Smooth muscle cell (in vitro differentiated cells): ENCODE measurements at regions not wholly inside any gene's neighbourhood (a gene's known extent, or its start where the extent isn't known, plus 50 kb on each side); places are given as distances from the start of the nearest gene placed in this dataset.

ENCODE experiments used
- DNase-seq: peaks from one replicate; lab custom pipeline; 2025; ENCODE audit not compliant: unreplicated experiment; lab: John Stamatoyannopoulos, UW
- H2AFZ ChIP-seq: fragments of 200-600 bp; sonication (generic); 2 replicates; pipeline ENCODE4 v1.6.0; 2016; ENCODE audit warnings: antibody characterized with exemption, low read depth, mild to moderate bottlenecking
- H3F3A ChIP-seq: fragments of 200-600 bp; sonication (generic); 2 replicates; pipeline ENCODE4 v1.6.0; 2017; ENCODE audit warnings: antibody characterized with exemption, low read depth
- H3K27ac ChIP-seq: fragments of 200-600 bp; sonication (generic); 2 replicates; pipeline ENCODE4 v1.5.1; 2016; ENCODE audit warnings: low read depth, mild to moderate bottlenecking
- H3K27me3 ChIP-seq: fragments of 200-600 bp; sonication (generic); 2 replicates; pipeline ENCODE4 v1.6.1; 2016; ENCODE audit warnings: low read depth, mild to moderate bottlenecking
- H3K36me3 ChIP-seq: fragments of 200-600 bp; sonication (generic); 2 replicates; pipeline ENCODE4 v1.5.1; 2016; ENCODE audit warnings: low read depth
- H3K4me1 ChIP-seq: fragments of 200-600 bp; sonication (generic); 2 replicates; pipeline ENCODE4 v1.5.1; 2016; ENCODE audit warnings: low read depth
- H3K4me2 ChIP-seq: fragments of 200-600 bp; sonication (generic); 2 replicates; pipeline ENCODE4 v1.6.0; 2016; ENCODE audit warnings: mild to moderate bottlenecking
- H3K4me3 ChIP-seq: fragments of 200-600 bp; sonication (generic); 2 replicates; pipeline ENCODE4 v1.5.1; 2016; ENCODE audit warnings: mild to moderate bottlenecking
- H3K79me2 ChIP-seq: fragments of 200-600 bp; sonication (generic); 2 replicates; pipeline ENCODE4 v1.6.0; 2016; ENCODE audit warnings: low read depth, mild to moderate bottlenecking
- H3K9ac ChIP-seq: fragments of 200-600 bp; sonication (generic); 2 replicates; pipeline ENCODE4 v1.6.0; 2016; ENCODE audit warnings: low read depth
- H3K9me3 ChIP-seq: fragments of 200-600 bp; sonication (generic); replicated peaks from 2 replicates; pipeline ENCODE4 v1.5.1; 2016; ENCODE audit warnings: low read depth
- H4K20me1 ChIP-seq: fragments of 200-600 bp; sonication (generic); 2 replicates; pipeline ENCODE4 v1.6.0; 2016; ENCODE audit warnings: low read depth
- CTCF ChIP-seq: fragments of 200-600 bp; sonication (generic); IDR thresholded peaks from 2 replicates; pipeline ENCODE4 v1.5.1; 2017; ENCODE audit warnings: borderline replicate concordance, mild to moderate bottlenecking, antibody characterized with exemption; ENCODE audit not compliant: insufficient read depth, poor library complexity, severe bottlenecking
- WGBS: methylation state at CpG from one replicate; pipeline ENCODE4 v1.1.7; 2016; ENCODE audit warnings: low lambda C conversion rate; 5-methylcytosine and 5-hydroxymethylcytosine counted together

- H3K36me3 ChIP-seq: no peaks in the 10 kb centered on the region
- no peaks in the 10 kb centered on the region for H4K20me1 ChIP-seq
- no peak overlapping the region for H3K27ac ChIP-seq
- H3K79me2 ChIP-seq: no peaks in the 10 kb centered on the region
- no peaks in the 10 kb centered on the region for H3K9me3 ChIP-seq
- no peak overlapping the region for H3K4me3 ChIP-seq
- H2AFZ ChIP-seq: peak overlapping the region; percentile 50
- no peak for DNase-seq
- H3K27me3 ChIP-seq: no peaks in the 10 kb centered on the region
- H3K4me2 ChIP-seq: no peak overlapping the region
- H3K4me1 ChIP-seq: no peaks in the 10 kb centered on the region
- no peaks in the 10 kb centered on the region for H3F3A ChIP-seq
- H3K9ac ChIP-seq: no peak overlapping the region
- no peak for TF ChIP-seq CTCF
Observed at GRCh38 chr4:114093221-114093715, 113.8 kb upstream of the ARSJ start.

- no peaks in the 10 kb centered on the region for H3K27me3 ChIP-seq
- H4K20me1 ChIP-seq: no peaks in the 10 kb centered on the region
- H3K79me2 ChIP-seq: no peaks in the 10 kb centered on the region
- H3K4me3 ChIP-seq: no peak overlapping the region
- DNase-seq: no peak
- H2AFZ ChIP-seq: no peak overlapping the region
- no peak overlapping the region for H3K27ac ChIP-seq
- H3K4me1 ChIP-seq: no peaks in the 10 kb centered on the region
- H3K9me3 ChIP-seq: no peaks in the 10 kb centered on the region
- no peak for TF ChIP-seq CTCF
- no peak overlapping the region for H3K9ac ChIP-seq
- 92% methylated on average over 6 of the region's 6 CpGs for WGBS
- H3K36me3 ChIP-seq: no peaks in the 10 kb centered on the region
- H3K4me2 ChIP-seq: no peak overlapping the region
- no peaks in the 10 kb centered on the region for H3F3A ChIP-seq
Observed at GRCh38 chr4:114100288-114101031, 121.0 kb upstream of the ARSJ start.

GRCh38 chr4:114103908-114104307, 124.5 kb upstream of the ARSJ start:
- WGBS: 89% methylated on average over 1 of the region's 1 CpG
- Histone ChIP-seq H3K27me3 (no peaks in the 10 kb centered on the region), H3K4me2 (no peak overlapping the region), H3K27ac (no peak overlapping the region), H3K4me1 (no peaks in the 10 kb centered on the region), H4K20me1 (no peaks in the 10 kb centered on the region), H3K9me3 (no peaks in the 10 kb centered on the region), H3K4me3 (no peak overlapping the region), H3K9ac (no peak overlapping the region), H3K79me2 (no peaks in the 10 kb centered on the region), H3F3A (no peaks in the 10 kb centered on the region), H2AFZ (no peak overlapping the region), H3K36me3 (no peaks in the 10 kb centered on the region)
- TF ChIP-seq CTCF: no peak
- no peak for DNase-seq

- H3K27ac ChIP-seq: no peak overlapping the region
- no peaks in the 10 kb centered on the region for H3K36me3 ChIP-seq
- no peak for TF ChIP-seq CTCF
- H3K4me1 ChIP-seq: no peaks in the 10 kb centered on the region
- H3K9me3 ChIP-seq: no peaks in the 10 kb centered on the region
- no peak overlapping the region for H2AFZ ChIP-seq
- H3K27me3 ChIP-seq: no peaks in the 10 kb centered on the region
- H3K4me3 ChIP-seq: no peak overlapping the region
- no peak overlapping the region for H3K9ac ChIP-seq
- 95% methylated on average over 1 of the region's 1 CpG for WGBS
- DNase-seq: no peak
- no peak overlapping the region for H3K4me2 ChIP-seq
- H3F3A ChIP-seq: no peaks in the 10 kb centered on the region
- no peaks in the 10 kb centered on the region for H3K79me2 ChIP-seq
- H4K20me1 ChIP-seq: no peaks in the 10 kb centered on the region
Observed at GRCh38 chr4:114108869-114109268, 129.4 kb upstream of the ARSJ start.
